Mesendoderm (in vitro differentiated cells): ENCODE measurements at regions not wholly inside any gene's neighbourhood (a gene's known extent, or its start where the extent isn't known, plus 50 kb on each side); places are given as distances from the start of the nearest gene placed in this dataset.

Source experiments
- DNase-seq: peaks from one replicate; pipeline ENCODE4 v3.0.0; 2013
- H2AK5ac ChIP-seq: 2 replicates; pipeline ENCODE4 v1.6.1; 2013; ENCODE audit warnings: low read length, inconsistent platforms
- H2BK120ac ChIP-seq: 2 replicates; pipeline ENCODE4 v1.6.1; 2013; ENCODE audit warnings: low read depth, mild to moderate bottlenecking, low read length, moderate library complexity, mixed read lengths
- H2BK15ac ChIP-seq: replicated peaks from 2 replicates; pipeline ENCODE4 v1.6.1; 2013; ENCODE audit warnings: low read depth, mild to moderate bottlenecking, moderate library complexity
- H2BK5ac ChIP-seq: 2 replicates; pipeline ENCODE4 v1.6.1; 2013; ENCODE audit warnings: low read length, inconsistent platforms
- H3K18ac ChIP-seq: 2 replicates; pipeline ENCODE4 v1.6.1; 2013; ENCODE audit warnings: mild to moderate bottlenecking, low read length, mixed read lengths
- H3K23ac ChIP-seq: one replicate; pipeline ENCODE4 v1.6.1; 2013; ENCODE audit warnings: low read length
- H3K27ac ChIP-seq: 2 replicates; pipeline ENCODE4 v1.5.1; 2013; ENCODE audit warnings: low read depth, mild to moderate bottlenecking, inconsistent platforms, low read length, moderate library complexity
- H3K27me3 ChIP-seq: 2 replicates; pipeline ENCODE4 v1.6.1; 2013; ENCODE audit warnings: low read length, control low read depth, mild to moderate bottlenecking, inconsistent platforms; ENCODE audit not compliant: insufficient read depth, poor library complexity
- H3K36me3 ChIP-seq: 2 replicates; pipeline ENCODE4 v1.6.1; 2013; ENCODE audit warnings: low read length, inconsistent platforms; ENCODE audit not compliant: control insufficient read depth, insufficient read depth
- H3K4ac ChIP-seq: one replicate; pipeline ENCODE4 v1.6.1; 2013; ENCODE audit warnings: low read depth, mild to moderate bottlenecking, low read length, moderate library complexity
- H3K4me1 ChIP-seq: 2 replicates; pipeline ENCODE4 v1.6.1; 2013; ENCODE audit warnings: low read depth, low read length, inconsistent platforms; ENCODE audit not compliant: control insufficient read depth
- H3K4me2 ChIP-seq: 2 replicates; pipeline ENCODE4 v1.6.1; 2013; ENCODE audit warnings: low read length
- H3K4me3 ChIP-seq: 2 replicates; pipeline ENCODE4 v1.5.1; 2013; ENCODE audit warnings: mild to moderate bottlenecking, low read length
- H3K56ac ChIP-seq: one replicate; pipeline ENCODE4 v1.6.1; 2013; ENCODE audit warnings: low read length
- H3K79me1 ChIP-seq: 2 replicates; pipeline ENCODE4 v1.6.1; 2013; ENCODE audit warnings: low read length, inconsistent platforms
- H3K79me2 ChIP-seq: 2 replicates; pipeline ENCODE4 v1.6.1; 2013; ENCODE audit warnings: mild to moderate bottlenecking, low read length; ENCODE audit not compliant: control insufficient read depth, insufficient read depth
- H3K9ac ChIP-seq: 2 replicates; pipeline ENCODE4 v1.6.1; 2013; ENCODE audit warnings: low read length, inconsistent platforms
- H4K5ac ChIP-seq: one replicate; pipeline ENCODE4 v1.6.1; 2013; ENCODE audit warnings: low read length
- H4K8ac ChIP-seq: one replicate; pipeline ENCODE4 v1.6.1; 2013; ENCODE audit warnings: low read depth, mild to moderate bottlenecking, control low read depth, low read length, moderate library complexity
- WGBS: extraction: QIAGEN DNeasy Blood & Tissue Kit; methylation state at CpG from one replicate; pipeline ENCODE4 v1.1.7; 2013; ENCODE audit warnings: low lambda C conversion rate, missing lambda C conversion rate; ENCODE audit not compliant: insufficient coverage; ENCODE audit errors: extremely low coverage; 5-methylcytosine and 5-hydroxymethylcytosine counted together

GRCh38 chr14:71473843-71474242, 458.4 kb upstream of the RGS6 start:
- H3K56ac ChIP-seq, result no peak overlapping the region
- no peak overlapping the region for H4K8ac ChIP-seq
- H2BK15ac ChIP-seq, result no peak overlapping the region
- WGBS, result no CpG with 5 or more reads among the region's 2 CpGs
- H3K79me1 ChIP-seq, result no peaks in the 10 kb centered on the region
- no peak overlapping the region for H4K5ac ChIP-seq
- H3K27me3 ChIP-seq, result peaks cover 2% of the 10 kb centered on the region
- H3K9ac ChIP-seq, result no peak overlapping the region
- no peak overlapping the region for H3K27ac ChIP-seq
- no peak overlapping the region for H3K4ac ChIP-seq
- H3K4me2 ChIP-seq, result no peak overlapping the region
- no peak for DNase-seq
- H3K23ac ChIP-seq, result no peak overlapping the region
- no peak overlapping the region for H3K18ac ChIP-seq
- no peak overlapping the region for H2AK5ac ChIP-seq
- H3K79me2 ChIP-seq, result no peaks in the 10 kb centered on the region
- H3K4me1 ChIP-seq, result peaks cover 2% of the 10 kb centered on the region
- H2BK120ac ChIP-seq, result no peak overlapping the region
- H3K36me3 ChIP-seq, result no peaks in the 10 kb centered on the region
- no peak overlapping the region for H3K4me3 ChIP-seq
- no peak overlapping the region for H2BK5ac ChIP-seq

- no CpG with 5 or more reads among the region's 4 CpGs for whole genome bisulfite sequencing
- peaks cover 2% of the 10 kb centered on the region for H3K4me1 ChIP-seq
- H2BK120ac ChIP-seq, result no peak overlapping the region
- no peaks in the 10 kb centered on the region for H3K36me3 ChIP-seq
- peaks cover 2% of the 10 kb centered on the region for H3K27me3 ChIP-seq
- H3K4me2 ChIP-seq, result no peak overlapping the region
- H3K79me1 ChIP-seq, result peaks cover 3% of the 10 kb centered on the region
- no peak overlapping the region for H3K9ac ChIP-seq
- H2BK5ac ChIP-seq, result no peak overlapping the region
- H3K23ac ChIP-seq, result no peak overlapping the region
- no peak overlapping the region for H2BK15ac ChIP-seq
- H4K8ac ChIP-seq, result no peak overlapping the region
- H3K4me3 ChIP-seq, result no peak overlapping the region
- H4K5ac ChIP-seq, result no peak overlapping the region
- H3K79me2 ChIP-seq, result no peaks in the 10 kb centered on the region
- H2AK5ac ChIP-seq, result no peak overlapping the region
- no peak overlapping the region for H3K4ac ChIP-seq
- no peak overlapping the region for H3K56ac ChIP-seq
- no peak for DNase-seq
- H3K18ac ChIP-seq, result no peak overlapping the region
- no peak overlapping the region for H3K27ac ChIP-seq
These were observed 457.6 kb upstream of the RGS6 start for GRCh38 chr14:71474301-71475265.

- Histone ChIP-seq H2BK15ac (no peak overlapping the region), H3K9ac (no peak overlapping the region), H3K4me1 (peaks cover 2% of the 10 kb centered on the region), H3K4me2 (no peak overlapping the region), H2BK120ac (no peak overlapping the region), H4K5ac (no peak overlapping the region), H4K8ac (no peak overlapping the region), H3K18ac (no peak overlapping the region), H3K79me2 (no peaks in the 10 kb centered on the region), H2AK5ac (no peak overlapping the region), H3K56ac (no peak overlapping the region), H3K27me3 (no peaks in the 10 kb centered on the region), H3K23ac (no peak overlapping the region), H3K27ac (no peak overlapping the region), H3K4me3 (no peak overlapping the region), H3K36me3 (no peaks in the 10 kb centered on the region), H3K79me1 (peaks cover 3% of the 10 kb centered on the region), H3K4ac (no peak overlapping the region), H2BK5ac (no peak overlapping the region)
- no peak for DNase-seq
- no CpG with 5 or more reads among the region's 5 CpGs for WGBS
These were observed 456.3 kb upstream of the RGS6 start for GRCh38 chr14:71475916-71476315.

GRCh38 chr14:71478542-71478941, 453.7 kb upstream of the RGS6 start:
- no peak overlapping the region for H3K4ac ChIP-seq

GRCh38 chr14:71481021-71481654, 451.1 kb upstream of the RGS6 start:
- Histone ChIP-seq H2BK15ac (no peak overlapping the region), H3K18ac (no peak overlapping the region), H3K9ac (no peak overlapping the region), H2AK5ac (no peak overlapping the region), H2BK5ac (no peak overlapping the region), H4K5ac (no peak overlapping the region), H3K4me3 (no peak overlapping the region), H4K8ac (no peak overlapping the region), H3K36me3 (no peaks in the 10 kb centered on the region), H3K4me2 (no peak overlapping the region), H3K4ac (no peak overlapping the region), H2BK120ac (no peak overlapping the region), H3K79me1 (peaks cover 3% of the 10 kb centered on the region), H3K27me3 (no peaks in the 10 kb centered on the region), H3K23ac (no peak overlapping the region), H3K27ac (no peak overlapping the region), H3K56ac (no peak overlapping the region), H3K4me1 (peaks cover 2% of the 10 kb centered on the region), H3K79me2 (no peaks in the 10 kb centered on the region)
- DNase-seq, result no peak
- WGBS, result no CpG with 5 or more reads among the region's 4 CpGs

More at GRCh38 chr14:71478542-71478941, 453.7 kb upstream of the RGS6 start:
- H3K18ac ChIP-seq, result peak overlapping the region; percentile 60
- H2BK120ac ChIP-seq, result no peak overlapping the region
- no peaks in the 10 kb centered on the region for H3K79me2 ChIP-seq
- H3K4me1 ChIP-seq, result peaks cover 2% of the 10 kb centered on the region
- no peaks in the 10 kb centered on the region for H3K27me3 ChIP-seq
- no peak for DNase-seq
- WGBS, result no CpG with 5 or more reads among the region's 4 CpGs
- no peak overlapping the region for H4K8ac ChIP-seq
- H3K27ac ChIP-seq, result no peak overlapping the region
- peak overlapping the region; percentile 39 for H3K56ac ChIP-seq
- no peak overlapping the region for H2BK15ac ChIP-seq
- no peak overlapping the region for H4K5ac ChIP-seq
- no peak overlapping the region for H3K23ac ChIP-seq
- no peak overlapping the region for H3K4me3 ChIP-seq
- no peaks in the 10 kb centered on the region for H3K36me3 ChIP-seq
- no peak overlapping the region for H2AK5ac ChIP-seq
- H3K4me2 ChIP-seq, result no peak overlapping the region
- peaks cover 3% of the 10 kb centered on the region for H3K79me1 ChIP-seq
- H2BK5ac ChIP-seq, result no peak overlapping the region
- H3K9ac ChIP-seq, result no peak overlapping the region
